Heart left ventricle (tissue), 16 donors: ENCODE measurements at regions not wholly inside any gene's neighbourhood (a gene's known extent, or its start where the extent isn't known, plus 50 kb on each side); places are given as distances from the start of the nearest gene placed in this dataset.

Experiments used
- ATAC-seq, 4 donors: fragments of 200-7000 bp; cut with Tn5 transposase; one replicate each; pipeline ENCODE4 v1.9.1; 2020 to 2022; ENCODE audit warnings: moderate library complexity in 4 of 4, mild to moderate bottlenecking in 3 of 4, moderate number of reproducible peaks in 1 of 4
- DNase-seq, 5 donors: peaks; one replicate each; pipeline ENCODE4 v3.0.0-alpha.2; 2020
- H3K27ac ChIP-seq, 12 donors: fragments of 200-600 bp; sonication (generic) in 4 of 12; one replicate each; pipeline versions ENCODE4 v1.5.0 to v1.8.0; 2016 to 2022; ENCODE audit warnings: mild to moderate bottlenecking in 2 of 12
- H3K27me3 ChIP-seq, 9 donors: fragments of 200-600 bp; sonication (generic) in 2 of 9; one replicate each; pipeline versions ENCODE4 v1.5.1 to v1.8.0; 2016 to 2022; ENCODE audit warnings: mild to moderate bottlenecking in 3 of 9
- H3K36me3 ChIP-seq, 9 donors: fragments of 200-600 bp; sonication (generic) in 2 of 9; one replicate each; pipeline versions ENCODE4 v1.5.0 to v1.8.0; 2018 to 2022; ENCODE audit warnings: mild to moderate bottlenecking in 2 of 9
- H3K4me1 ChIP-seq, 12 donors: fragments of 200-600 bp; sonication (generic) in 4 of 12; one replicate each; pipeline versions ENCODE4 v1.5.0 to v1.8.0; 2016 to 2022; ENCODE audit warnings: mild to moderate bottlenecking in 3 of 12
- H3K4me3 ChIP-seq, 12 donors: fragments of 200-600 bp; sonication (generic) in 4 of 12; one replicate each; pipeline versions ENCODE4 v1.5.0 to v1.8.0; 2017 to 2022; ENCODE audit warnings: mild to moderate bottlenecking in 9 of 12, moderate library complexity in 4 of 12
- H3K9me3 ChIP-seq, 12 donors: fragments of 200-600 bp; sonication (generic) in 4 of 12; one replicate each; pipeline versions ENCODE4 v1.5.0 to v1.8.0; 2016 to 2022; ENCODE audit warnings: mild to moderate bottlenecking in 1 of 12
- POLR2A ChIP-seq, 2 donors: fragments of 450-650 bp; IDR thresholded peaks; one replicate each; pipeline ENCODE4 v1.6.1; 2017; ENCODE audit warnings: antibody characterized with exemption in 2 of 2, mild to moderate bottlenecking in 2 of 2, moderate library complexity in 2 of 2
- WGBS, 4 donors: extraction: QIAGEN DNeasy Blood & Tissue Kit in 2 of 4; methylation state at CpG; one replicate each; pipeline versions ENCODE4 v1.1.5 to v1.1.7; 2013 to 2018; 5-methylcytosine and 5-hydroxymethylcytosine counted together
- intact Hi-C, 10 donors: fragments of 100-400 bp; cut with DNase I; formaldehyde crosslinking; loops; one replicate each; pipeline versions ENCODE4 v1.11.1 to v1.14.2; 2022
- TF ChIP-seq, protein P1 (sequence below), 12 donors: fragments of 200-600 bp; sonication (generic) in 4 of 12; IDR thresholded peaks; one replicate each; pipeline versions ENCODE4 v1.5.0 to v1.8.0; 2018 to 2022; ENCODE audit warnings: antibody characterized with exemption in 12 of 12, mild to moderate bottlenecking in 5 of 12
- donor health status: ischemic (EF 13 %, LVEDD 7.1; RV severe dilation, severe dysfunction).
- donor health status: healthy with polysubstance abuse.
- donor health status: DM: no; HTN: yes; CAD: no.
- donor health status: DM: no; HTN: no; CAD: no.
- donor health status: ischemic (EF 25% LVEDD 6.9; RV normal size, moderate dysfunction).
- donor health status: ischemic (EF 25% LVEDD 5.7; RV mildly dilated, moderate dysfunction).
- donor health status: healthy.
- donor health status: DM: yes; HTN: yes; CAD: no.
- donor health status: ischemic (EF 35%, LVEDD 5.7; RV mildly dilated, moderate dysfunction).
- donor health status: nonischemic (EF 11% LVEDD 7.7; RV severe dilation, severe dysfunction).
- donor health status: DM: yes; HTN: yes; CAD: no.
- donor health status: PGD.
- donor health status: ischemic (EF 29% LVEDD 5.4; RV normal size, mild dysfunction).
- donor health status: nonischemic (EF 23%, LVEDD 6.1; RV moderate dilation, normal function).

DNA sequence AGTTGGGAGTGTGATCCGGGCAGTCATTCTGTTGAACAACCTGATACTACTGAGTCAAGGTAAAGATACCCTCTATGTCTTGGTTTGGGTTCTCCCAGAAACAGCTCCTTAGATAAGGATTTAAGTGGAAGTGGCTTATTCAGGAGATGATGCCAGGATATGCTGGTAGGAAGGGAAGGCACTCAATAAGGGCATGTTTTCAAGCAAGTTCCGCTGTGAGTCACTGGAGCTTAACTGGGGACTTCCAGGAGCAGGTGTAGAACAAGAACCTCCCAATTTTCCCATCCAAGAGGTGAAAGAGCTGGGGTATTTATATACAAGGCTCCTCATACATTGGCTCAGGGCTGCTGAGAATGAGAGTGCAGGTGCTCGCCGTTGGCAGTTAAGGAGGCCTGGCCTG lies 218.6 kb downstream of the AKAP7 start:
- Histone ChIP-seq H3K36me3 (no peaks in the 10 kb centered on the region), H3K27me3 (no peaks in the 10 kb centered on the region), H3K9me3 (no peaks in the 10 kb centered on the region), H3K4me1 (no peaks in the 10 kb centered on the region), H3K4me3 (no peak overlapping the region), H3K27ac (no peak overlapping the region)
- TF ChIP-seq, protein P1, sequence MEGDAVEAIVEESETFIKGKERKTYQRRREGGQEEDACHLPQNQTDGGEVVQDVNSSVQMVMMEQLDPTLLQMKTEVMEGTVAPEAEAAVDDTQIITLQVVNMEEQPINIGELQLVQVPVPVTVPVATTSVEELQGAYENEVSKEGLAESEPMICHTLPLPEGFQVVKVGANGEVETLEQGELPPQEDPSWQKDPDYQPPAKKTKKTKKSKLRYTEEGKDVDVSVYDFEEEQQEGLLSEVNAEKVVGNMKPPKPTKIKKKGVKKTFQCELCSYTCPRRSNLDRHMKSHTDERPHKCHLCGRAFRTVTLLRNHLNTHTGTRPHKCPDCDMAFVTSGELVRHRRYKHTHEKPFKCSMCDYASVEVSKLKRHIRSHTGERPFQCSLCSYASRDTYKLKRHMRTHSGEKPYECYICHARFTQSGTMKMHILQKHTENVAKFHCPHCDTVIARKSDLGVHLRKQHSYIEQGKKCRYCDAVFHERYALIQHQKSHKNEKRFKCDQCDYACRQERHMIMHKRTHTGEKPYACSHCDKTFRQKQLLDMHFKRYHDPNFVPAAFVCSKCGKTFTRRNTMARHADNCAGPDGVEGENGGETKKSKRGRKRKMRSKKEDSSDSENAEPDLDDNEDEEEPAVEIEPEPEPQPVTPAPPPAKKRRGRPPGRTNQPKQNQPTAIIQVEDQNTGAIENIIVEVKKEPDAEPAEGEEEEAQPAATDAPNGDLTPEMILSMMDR (IDR thresholded peaks at IDR 0.05) = no peak
- no peak for TF ChIP-seq POLR2A (IDR thresholded peaks at IDR 0.05)
- intact Hi-C loops = no loop called here
- ATAC-seq (no peak), DNase-seq (no peak)
- 95 to 98% (median 96%) methylated on average over 4 of the region's 4 CpGs for whole genome bisulfite sequencing, 4 donors

GRCh38 chr6:131354356-131354755 lies 218.7 kb upstream of the ARG1 start:
- Histone ChIP-seq H3K4me1 (no peaks in the 10 kb centered on the region), H3K36me3 (no peaks in the 10 kb centered on the region), H3K27ac (no peak overlapping the region), H3K4me3 (no peak overlapping the region), H3K27me3 (no peaks in the 10 kb centered on the region), H3K9me3 (no peaks in the 10 kb centered on the region)
- intact Hi-C loops = no loop called here
- TF ChIP-seq, protein P1 (IDR thresholded peaks at IDR 0.05) = no peak
- TF ChIP-seq POLR2A (IDR thresholded peaks at IDR 0.05) = no peak
- 84 to 96% (median 93%) methylated on average over 2 of the region's 2 CpGs for WGBS, 4 donors
- DNase-seq (no peak), ATAC-seq (no peak)

- WGBS, 4 donors = 72 to 80% (median 79%) methylated on average over 2 of the region's 2 CpGs
- Histone ChIP-seq H3K27me3 (no peaks in the 10 kb centered on the region), H3K4me1 (no peaks in the 10 kb centered on the region), H3K9me3 (no peaks in the 10 kb centered on the region), H3K36me3 (no peaks in the 10 kb centered on the region), H3K27ac (no peak overlapping the region), H3K4me3 (no peak overlapping the region)
- DNase-seq = no peak
- intact Hi-C loops = no loop called here
- ATAC-seq = no peak
- TF ChIP-seq, protein P1 (IDR thresholded peaks at IDR 0.05) = no peak
- TF ChIP-seq POLR2A (IDR thresholded peaks at IDR 0.05) = no peak
Measured at GRCh38 chr6:131356161-131356560, 216.9 kb upstream of the ARG1 start.

- Histone ChIP-seq H3K36me3 (no peaks in the 10 kb centered on the region), H3K4me3 (no peak overlapping the region), H3K27ac (no peak overlapping the region), H3K27me3 (no peaks in the 10 kb centered on the region), H3K9me3 (no peaks in the 10 kb centered on the region), H3K4me1 (no peaks in the 10 kb centered on the region)
- ATAC-seq = no peak
- 66 to 69% (median 67%) methylated on average over 2 of the region's 2 CpGs for WGBS, 4 donors
- TF ChIP-seq, protein P1 (IDR thresholded peaks at IDR 0.05) = no peak
- TF ChIP-seq POLR2A (IDR thresholded peaks at IDR 0.05) = no peak
- intact Hi-C loops = no loop called here
- DNase-seq = no peak
Measured at GRCh38 chr6:131357501-131357900, 215.5 kb upstream of the ARG1 start.
